Muscle layer of colon (tissue), 2 donors: ENCODE measurements at regions not wholly inside any gene's neighbourhood (a gene's known extent, or its start where the extent isn't known, plus 50 kb on each side); places are given as distances from the start of the nearest gene placed in this dataset.

ENCODE experiments used
- H3K27ac ChIP-seq: one replicate; pipeline ENCODE4 v1.7.0; 2013; ENCODE audit warnings: low read depth, mild to moderate bottlenecking, low read length, moderate library complexity
- H3K27me3 ChIP-seq, 2 donors: one replicate each; pipeline ENCODE4 v1.7.0; 2013; ENCODE audit warnings: low read length in 2 of 2, mild to moderate bottlenecking in 2 of 2; ENCODE audit not compliant: insufficient read depth in 2 of 2, control insufficient read depth in 1 of 2
- H3K36me3 ChIP-seq: one replicate; pipeline ENCODE4 v1.7.0; 2013; ENCODE audit warnings: mild to moderate bottlenecking, low read length; ENCODE audit not compliant: insufficient read depth
- H3K4me1 ChIP-seq: one replicate; pipeline ENCODE4 v1.7.0; 2013; ENCODE audit warnings: mild to moderate bottlenecking, low read length; ENCODE audit not compliant: insufficient read depth
- H3K4me3 ChIP-seq, 2 donors: one replicate each; pipeline ENCODE4 v1.7.0; 2013; ENCODE audit warnings: low read length in 2 of 2, low read depth in 1 of 2, mild to moderate bottlenecking in 1 of 2, moderate library complexity in 1 of 2
- H3K9ac ChIP-seq: one replicate; pipeline ENCODE4 v1.7.0; 2013; ENCODE audit warnings: low read length
- H3K9me3 ChIP-seq: one replicate; pipeline ENCODE4 v1.7.0; 2013; ENCODE audit warnings: mild to moderate bottlenecking, low read length
- donor health status: abdominal sarcoma.
- donor health status: Adenocarcinoma of cecum.

DNA sequence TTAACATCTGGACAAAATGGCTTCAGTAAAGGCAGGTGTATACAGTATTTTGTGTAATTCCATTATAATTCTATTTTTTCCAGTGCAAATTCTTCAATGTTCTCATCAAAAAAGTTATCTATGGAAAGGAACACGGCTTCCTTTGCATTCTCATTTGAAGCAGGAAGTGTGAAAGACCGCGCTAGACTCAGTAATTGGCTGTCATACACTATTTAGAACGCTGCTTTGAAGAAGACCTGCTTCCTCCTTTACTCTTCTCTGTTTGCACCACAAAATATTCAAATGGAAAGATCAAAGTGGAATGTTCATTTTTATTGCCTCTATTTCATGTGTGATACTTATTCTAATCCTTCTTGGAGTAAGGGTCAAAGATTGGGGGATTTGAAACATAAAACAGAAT lies 883.7 kb downstream of the TSN start:
- Histone ChIP-seq H3K36me3 (no peaks in the 10 kb centered on the region), H3K27ac (no peak overlapping the region), H3K9me3 (no peaks in the 10 kb centered on the region), H3K4me3 (no peak overlapping the region), H3K9ac (no peak overlapping the region), H3K27me3 (no peaks in the 10 kb centered on the region), H3K4me1 (peaks cover 4% of the 10 kb centered on the region)

DNA sequence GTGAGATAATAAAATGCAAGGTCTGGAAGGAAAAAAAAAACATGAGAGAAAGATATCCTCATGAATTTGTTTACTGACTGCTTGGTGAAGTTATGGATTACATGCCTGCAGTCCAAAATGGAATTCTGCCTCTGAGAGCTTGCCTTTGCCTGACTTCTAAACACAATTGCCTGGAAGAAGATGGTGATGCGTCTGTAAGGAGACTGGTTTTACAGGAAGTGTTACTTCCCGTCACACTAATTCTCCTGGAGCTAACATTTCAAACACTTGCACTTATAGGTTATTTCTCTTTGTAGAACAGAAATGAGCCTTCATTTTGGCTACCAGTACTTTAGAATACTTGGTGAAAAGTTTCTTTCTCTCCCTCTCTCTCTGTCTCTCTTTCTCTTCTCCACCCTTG lies 884.3 kb downstream of the TSN start:
- no peaks in the 10 kb centered on the region for H3K36me3 ChIP-seq
- no peak overlapping the region for H3K27ac ChIP-seq
- H3K4me3 ChIP-seq: no peak overlapping the region
- no peaks in the 10 kb centered on the region for H3K9me3 ChIP-seq
- no peak overlapping the region for H3K9ac ChIP-seq
- H3K27me3 ChIP-seq: no peaks in the 10 kb centered on the region
- H3K4me1 ChIP-seq: no peaks in the 10 kb centered on the region

DNA sequence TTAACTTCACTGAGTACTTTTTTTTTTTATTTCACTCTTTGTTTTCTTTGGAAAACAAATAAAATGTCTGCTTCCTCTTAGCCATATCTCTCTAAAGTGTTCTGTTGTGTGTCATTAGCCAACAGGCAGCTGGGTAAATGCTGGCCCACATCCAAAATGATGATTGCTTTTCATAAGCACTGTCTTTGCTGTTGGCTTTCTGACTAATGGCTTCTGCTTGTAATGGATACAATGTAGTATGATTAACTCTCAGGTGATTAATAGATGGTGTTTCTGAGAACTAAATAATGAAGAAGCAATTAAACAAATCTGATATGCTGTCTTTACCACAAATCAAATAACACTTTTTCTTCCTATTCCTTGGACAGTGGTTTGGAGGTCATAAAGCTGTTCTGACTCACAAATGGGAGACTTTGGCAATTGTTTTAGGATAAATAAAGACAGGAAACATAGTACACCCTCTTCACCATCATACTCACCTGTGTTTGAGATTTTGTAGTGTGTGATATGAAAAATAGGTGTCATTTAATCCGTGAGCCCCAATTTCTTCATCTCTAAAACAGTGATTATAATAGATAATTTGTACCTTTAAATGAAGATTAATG lies 888.4 kb downstream of the TSN start:
- Histone ChIP-seq H3K36me3 (no peaks in the 10 kb centered on the region), H3K4me3 (no peak overlapping the region), H3K9ac (no peak overlapping the region), H3K27ac (no peak overlapping the region), H3K4me1 (no peaks in the 10 kb centered on the region), H3K27me3 (no peaks in the 10 kb centered on the region), H3K9me3 (no peaks in the 10 kb centered on the region)

DNA sequence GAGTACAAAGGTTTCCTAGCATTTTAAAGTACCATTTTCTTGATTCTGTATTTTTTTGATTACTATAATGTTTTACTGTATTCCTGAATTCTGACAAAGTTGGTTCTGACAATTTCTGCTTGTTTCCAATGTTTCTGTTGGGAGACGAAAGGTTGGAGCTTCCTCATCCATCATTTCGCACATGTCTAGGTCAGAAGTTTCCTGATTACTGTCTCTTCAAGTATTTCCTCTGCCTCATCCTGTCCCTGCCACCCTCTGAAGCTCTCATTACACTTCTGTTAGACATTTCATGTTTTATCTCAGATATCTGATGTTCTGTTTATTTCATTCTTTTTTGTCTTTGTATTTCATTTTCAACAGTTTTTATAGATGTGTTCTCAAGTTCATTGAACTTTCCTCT lies 895.8 kb downstream of the TSN start:
- no peaks in the 10 kb centered on the region for H3K36me3 ChIP-seq
- no peaks in the 10 kb centered on the region for H3K4me1 ChIP-seq
- H3K9me3 ChIP-seq: no peaks in the 10 kb centered on the region
- no peaks in the 10 kb centered on the region for H3K27me3 ChIP-seq
- H3K27ac ChIP-seq: no peak overlapping the region
- no peak overlapping the region for H3K4me3 ChIP-seq
- no peak overlapping the region for H3K9ac ChIP-seq

DNA sequence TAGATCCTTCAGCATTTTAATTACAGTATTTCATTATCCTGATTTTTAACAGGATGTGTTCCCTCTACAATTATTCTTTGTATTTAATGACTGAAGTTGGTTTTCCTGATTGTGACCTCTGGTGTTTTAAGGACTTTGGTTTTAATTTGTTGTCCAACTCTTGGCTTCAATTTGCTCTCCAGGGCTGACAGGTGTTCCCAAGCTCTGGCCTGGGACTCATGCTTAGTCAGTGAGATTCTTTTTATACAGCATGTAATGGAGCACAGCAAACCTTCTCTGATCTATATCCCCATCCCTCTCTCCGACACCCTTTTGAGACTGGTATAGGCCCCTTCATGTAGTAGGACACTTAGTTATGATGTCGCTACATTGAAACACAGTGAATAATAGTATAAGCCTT lies 896.3 kb downstream of the TSN start:
- Histone ChIP-seq H3K27ac (no peak overlapping the region), H3K27me3 (no peaks in the 10 kb centered on the region), H3K4me3 (no peak overlapping the region), H3K9me3 (no peaks in the 10 kb centered on the region), H3K4me1 (no peaks in the 10 kb centered on the region), H3K9ac (no peak overlapping the region), H3K36me3 (no peaks in the 10 kb centered on the region)

DNA sequence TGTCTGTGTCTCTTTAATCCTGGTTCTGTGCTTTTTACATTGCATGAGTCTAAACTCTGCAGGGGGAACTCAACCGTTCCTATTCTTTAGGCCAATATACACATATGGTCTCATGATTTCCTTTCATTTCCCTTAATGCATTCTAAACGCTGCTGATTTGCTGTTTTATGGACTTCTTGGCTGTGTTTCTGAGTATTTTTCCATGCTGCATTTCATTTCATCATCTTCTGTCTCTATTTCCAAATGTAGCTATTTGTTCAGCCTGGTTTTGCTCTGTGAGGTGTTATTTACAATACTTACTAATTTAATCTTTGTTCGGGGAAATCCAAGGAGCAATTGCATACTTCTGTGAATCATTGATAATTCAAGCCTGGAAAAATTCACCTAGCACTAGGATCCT lies 897.2 kb downstream of the TSN start:
- Histone ChIP-seq H3K4me1 (no peaks in the 10 kb centered on the region), H3K36me3 (no peaks in the 10 kb centered on the region), H3K9me3 (no peaks in the 10 kb centered on the region), H3K27ac (no peak overlapping the region), H3K9ac (no peak overlapping the region), H3K27me3 (no peaks in the 10 kb centered on the region), H3K4me3 (no peak overlapping the region)

DNA sequence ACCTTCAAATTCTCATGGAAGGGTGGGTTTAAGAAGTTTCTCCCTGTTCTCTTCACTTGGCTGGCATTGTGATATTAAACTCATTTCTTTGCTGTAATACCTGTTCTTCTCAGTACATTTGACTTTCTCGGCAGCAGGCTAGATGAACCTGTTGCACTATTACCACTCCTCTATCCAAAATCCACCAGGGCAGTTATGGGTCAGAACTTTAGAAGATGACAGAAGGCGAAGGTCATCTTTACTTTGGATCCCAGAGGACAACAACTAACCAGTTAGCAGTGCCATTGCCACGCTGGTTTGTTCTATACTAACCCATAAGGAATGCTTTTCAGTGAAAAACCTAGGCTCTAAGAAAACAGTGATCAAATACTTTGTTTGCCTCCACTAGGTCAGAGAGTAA lies 901.0 kb downstream of the TSN start:
- Histone ChIP-seq H3K27ac (no peak overlapping the region), H3K4me1 (no peaks in the 10 kb centered on the region), H3K9ac (no peak overlapping the region), H3K36me3 (no peaks in the 10 kb centered on the region), H3K9me3 (no peaks in the 10 kb centered on the region), H3K27me3 (peaks cover 0 to 6% of the 10 kb centered on the region in 2 donors), H3K4me3 (no peak overlapping the region)

DNA sequence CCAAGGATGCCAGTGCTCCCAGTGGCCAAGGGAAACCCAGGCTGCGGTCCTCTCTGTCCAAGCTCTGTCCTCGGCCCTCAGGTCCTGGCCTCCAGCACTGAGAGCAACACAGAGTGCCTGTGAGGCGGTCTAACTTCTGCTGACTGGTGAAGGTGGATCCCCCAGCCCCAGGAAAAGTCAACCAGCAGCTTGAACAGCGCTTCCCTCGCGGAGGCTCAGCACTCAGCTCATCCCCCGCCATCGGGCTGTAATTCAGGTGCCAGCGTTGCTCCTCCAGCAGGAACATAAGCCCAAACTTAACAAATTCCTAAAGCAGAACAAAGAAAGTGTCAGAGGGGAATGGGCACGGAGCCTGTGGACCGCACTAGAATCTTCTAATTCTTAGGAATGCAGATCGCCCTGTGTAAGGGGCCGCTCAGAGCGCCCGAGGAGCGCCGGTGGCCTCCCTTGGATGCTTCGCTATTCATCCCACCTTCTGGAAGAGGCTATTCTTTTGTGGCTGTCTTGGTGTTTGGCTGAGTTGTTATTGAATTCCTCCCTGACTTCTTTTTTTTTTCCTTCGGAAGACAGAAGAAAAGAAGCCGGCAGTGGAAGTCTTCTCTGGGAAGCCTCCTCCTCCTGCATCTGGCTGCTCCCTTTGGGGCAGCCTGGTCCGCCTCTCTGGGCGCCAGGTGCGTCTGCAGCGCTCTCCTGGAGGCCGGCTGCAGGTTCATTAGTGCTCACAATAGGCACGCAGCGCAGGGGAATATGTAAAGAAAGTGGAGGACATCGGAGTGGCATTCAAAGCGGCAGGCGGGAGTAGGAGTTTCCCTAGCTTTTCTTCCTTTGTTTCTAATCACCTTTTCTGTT lies 905.6 kb downstream of the TSN start:
- Histone ChIP-seq H3K36me3 (no peaks in the 10 kb centered on the region), H3K4me3 (no peak overlapping the region), H3K9me3 (no peaks in the 10 kb centered on the region), H3K4me1 (no peaks in the 10 kb centered on the region), H3K9ac (no peak overlapping the region), H3K27me3 (peaks cover 0 to 6% of the 10 kb centered on the region in 2 donors), H3K27ac (no peak overlapping the region)

DNA sequence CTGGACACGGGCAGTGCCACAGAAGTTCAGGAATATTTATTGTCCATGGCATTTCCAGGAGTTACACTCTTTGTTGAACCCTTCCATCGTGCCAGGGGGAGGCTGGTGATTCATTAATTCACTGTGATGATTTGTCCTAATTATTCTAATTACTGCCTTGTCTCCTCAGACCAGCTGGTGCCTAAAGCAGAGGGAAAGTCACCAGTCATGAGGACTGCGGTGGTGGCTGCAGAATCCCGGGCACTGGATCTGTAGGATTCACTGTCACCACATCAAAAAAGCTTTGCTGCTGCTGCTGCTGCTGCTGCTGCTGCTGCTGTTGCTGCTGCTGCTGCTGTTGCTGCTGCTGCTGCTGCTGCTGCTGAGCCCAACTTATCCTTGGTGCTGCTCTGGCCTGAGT lies 908.2 kb downstream of the TSN start:
- H3K4me1 ChIP-seq: no peaks in the 10 kb centered on the region
- no peaks in the 10 kb centered on the region for H3K9me3 ChIP-seq
- no peak overlapping the region for H3K4me3 ChIP-seq
- no peak overlapping the region for H3K27ac ChIP-seq
- no peak overlapping the region for H3K9ac ChIP-seq
- no peaks in the 10 kb centered on the region for H3K36me3 ChIP-seq
- H3K27me3 ChIP-seq: peaks cover 0 to 6% of the 10 kb centered on the region in 2 donors

DNA sequence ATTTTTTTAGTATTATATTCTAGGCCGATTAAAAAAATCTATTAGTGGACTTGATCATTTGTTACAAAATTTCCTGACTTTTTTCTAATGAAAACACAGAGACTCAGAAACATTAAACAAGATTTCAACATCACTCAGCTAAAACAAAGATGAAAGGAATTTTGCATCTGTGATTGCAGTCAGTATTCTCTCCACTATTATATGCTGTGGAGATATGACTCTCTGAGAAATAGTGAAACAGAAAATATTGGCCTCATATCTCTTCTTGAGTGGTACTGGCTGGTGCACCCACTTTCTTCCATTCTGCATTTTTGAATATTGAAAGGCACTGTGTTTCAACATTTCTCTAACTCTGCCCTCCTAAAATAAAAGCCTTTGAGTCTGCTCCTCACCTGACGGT lies 914.2 kb downstream of the TSN start:
- no peaks in the 10 kb centered on the region for H3K36me3 ChIP-seq
- H3K27ac ChIP-seq: no peak overlapping the region
- no peak overlapping the region for H3K4me3 ChIP-seq
- no peak overlapping the region for H3K9ac ChIP-seq
- H3K9me3 ChIP-seq: no peaks in the 10 kb centered on the region
- H3K27me3 ChIP-seq: no peaks in the 10 kb centered on the region
- H3K4me1 ChIP-seq: no peaks in the 10 kb centered on the region

DNA sequence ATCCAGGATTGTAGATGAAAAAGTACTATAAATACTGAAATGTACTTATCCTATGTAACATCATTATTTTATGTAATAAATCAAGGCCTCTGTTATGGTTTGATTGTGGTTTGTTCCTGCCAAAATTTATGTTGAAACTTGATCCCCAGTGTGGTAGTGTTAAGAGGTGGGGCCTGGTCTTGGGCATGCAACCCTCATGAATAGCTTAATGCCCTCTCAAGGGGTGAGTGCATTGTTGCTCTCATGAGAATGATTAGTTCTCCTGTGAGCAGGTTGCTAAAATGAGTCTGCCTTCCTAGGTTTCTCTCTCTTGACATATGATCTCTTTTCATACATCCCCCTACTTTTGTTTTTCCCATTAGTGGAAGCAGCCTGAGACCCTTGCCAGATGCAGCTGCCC lies 915.4 kb downstream of the TSN start:
- H3K9me3 ChIP-seq: no peaks in the 10 kb centered on the region
- no peaks in the 10 kb centered on the region for H3K4me1 ChIP-seq
- H3K27ac ChIP-seq: no peak overlapping the region
- no peak overlapping the region for H3K4me3 ChIP-seq
- H3K36me3 ChIP-seq: no peaks in the 10 kb centered on the region
- H3K9ac ChIP-seq: no peak overlapping the region
- no peaks in the 10 kb centered on the region for H3K27me3 ChIP-seq

DNA sequence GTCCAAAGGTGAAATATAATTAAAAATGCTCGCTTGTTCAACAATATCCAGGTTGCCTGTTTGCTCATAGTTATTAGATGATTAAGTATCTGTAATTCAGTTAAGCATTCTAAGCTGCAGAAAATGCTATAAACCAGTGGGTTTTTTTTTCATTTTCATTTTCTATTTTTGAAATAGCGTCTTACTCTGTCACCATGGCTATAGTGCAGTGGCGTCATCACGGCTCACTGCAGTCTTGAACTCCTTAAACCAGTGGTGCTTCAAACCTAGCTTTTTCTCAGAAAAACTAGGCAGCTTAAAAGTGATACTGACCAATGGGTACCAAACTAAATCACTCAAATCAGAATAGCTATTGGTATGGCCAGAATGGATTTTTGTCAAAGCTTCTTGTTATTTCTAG lies 925.2 kb downstream of the TSN start:
- Histone ChIP-seq H3K27ac (no peak overlapping the region), H3K4me1 (no peaks in the 10 kb centered on the region), H3K9ac (no peak overlapping the region), H3K27me3 (no peaks in the 10 kb centered on the region), H3K9me3 (no peaks in the 10 kb centered on the region), H3K4me3 (no peak overlapping the region), H3K36me3 (no peaks in the 10 kb centered on the region)
